ENCODE measurements at regions not wholly inside any gene's neighbourhood (a gene's known extent, or its start where the extent isn't known, plus 50 kb on each side); places are given as distances from the start of the nearest gene placed in this dataset.

DNA sequence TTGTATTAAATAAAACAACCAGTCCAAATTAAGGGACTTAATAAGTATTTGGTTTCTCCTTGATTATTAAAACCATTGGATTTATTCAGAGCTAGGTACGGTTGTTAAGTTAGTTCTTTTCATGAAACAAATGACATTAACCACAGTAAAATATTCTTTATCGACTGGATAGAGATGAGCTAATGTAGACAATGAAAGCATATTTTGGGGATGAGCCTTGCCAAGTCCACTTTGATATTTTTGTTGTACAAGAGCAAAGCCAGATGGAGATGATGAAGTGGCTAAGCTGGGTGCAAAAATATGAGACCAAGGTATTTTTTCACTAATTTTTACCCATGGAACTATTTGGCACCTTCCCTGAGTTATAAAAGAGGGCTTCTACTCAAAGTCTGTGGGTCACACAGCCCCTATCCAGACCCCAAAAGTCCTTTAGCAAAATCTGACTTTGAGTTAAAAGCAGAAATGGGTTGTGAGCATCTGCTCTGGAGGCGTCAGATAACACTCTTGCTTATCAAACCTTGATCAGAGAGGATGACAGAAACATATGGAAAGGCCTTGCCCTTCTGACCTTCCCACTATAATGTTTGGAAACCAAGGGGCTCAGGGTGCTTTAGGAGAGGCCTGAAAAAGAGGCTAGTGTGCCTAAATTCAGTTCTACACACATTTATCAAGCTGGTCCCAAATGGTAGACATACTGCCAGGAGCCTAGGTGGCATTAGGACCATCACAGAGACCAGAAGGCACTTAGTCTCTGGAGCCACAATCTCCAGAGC is 456.8 kb downstream of the MTX2 start:
- DNase-seq (ENCODE audit: low read depth, low spot score) = no peak

DNA sequence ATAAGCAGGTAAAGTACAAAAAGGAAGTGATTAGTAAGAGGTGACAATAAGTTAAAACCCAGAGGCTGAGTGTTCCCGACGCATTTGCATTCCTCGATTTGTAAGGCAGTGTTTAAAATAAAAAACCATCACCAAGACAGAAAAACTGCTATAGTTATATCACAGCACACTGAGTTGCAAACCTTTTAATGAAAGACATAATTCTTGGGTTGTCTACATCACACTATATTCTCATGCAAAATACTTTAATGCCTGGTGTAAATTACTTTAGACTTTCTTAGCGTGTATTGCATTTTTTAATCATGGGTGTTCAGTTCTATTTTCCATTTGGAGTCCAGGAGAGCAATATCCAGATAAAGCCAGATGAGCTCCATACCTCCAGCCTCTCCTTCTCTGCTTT is 458.5 kb downstream of the MTX2 start:
- DNase-seq (ENCODE audit: low read depth, low spot score) = no peak

DNA sequence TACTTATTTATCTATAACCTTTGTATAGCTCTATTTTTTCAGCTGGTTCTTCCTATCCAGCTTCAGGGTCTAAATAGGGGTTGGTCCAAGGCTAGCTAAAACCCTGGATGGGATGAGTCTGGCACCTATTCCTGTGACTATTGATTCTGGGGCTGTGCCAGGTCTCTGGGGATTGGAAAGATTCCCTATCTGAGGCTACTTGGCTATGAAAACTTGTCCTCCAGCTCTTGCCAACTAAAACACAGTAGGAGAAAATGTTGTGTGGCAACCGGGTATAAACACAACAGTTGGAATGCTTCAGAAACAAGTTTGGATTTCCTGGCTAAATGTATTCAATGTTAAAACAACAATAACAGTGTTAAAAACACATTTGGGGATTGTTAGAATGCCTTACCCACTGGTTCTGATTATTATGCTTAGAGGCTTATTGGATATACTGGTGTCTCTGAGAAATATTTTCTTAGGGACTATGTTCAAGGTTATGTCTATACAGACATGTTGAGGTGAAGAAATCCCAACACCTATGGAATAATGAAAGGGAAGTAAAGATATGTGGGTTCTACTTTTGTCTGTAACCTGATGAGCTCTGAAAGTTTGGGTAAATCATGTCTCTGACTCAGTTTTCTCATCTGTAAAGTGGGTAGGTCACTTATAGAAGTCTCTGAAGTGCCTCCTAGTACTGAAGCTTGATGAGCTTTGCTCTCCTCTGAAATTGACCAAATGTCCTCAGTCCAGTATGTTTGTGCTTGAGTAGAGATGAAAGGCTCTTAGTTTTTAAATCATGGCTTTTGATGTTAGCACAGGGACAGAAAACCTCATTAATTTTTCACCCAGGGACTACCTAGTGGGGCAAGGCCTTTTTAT is 460.7 kb downstream of the MTX2 start:
- peak; percentile 38 for DNase-seq (ENCODE audit: low read depth, low spot score)

DNA sequence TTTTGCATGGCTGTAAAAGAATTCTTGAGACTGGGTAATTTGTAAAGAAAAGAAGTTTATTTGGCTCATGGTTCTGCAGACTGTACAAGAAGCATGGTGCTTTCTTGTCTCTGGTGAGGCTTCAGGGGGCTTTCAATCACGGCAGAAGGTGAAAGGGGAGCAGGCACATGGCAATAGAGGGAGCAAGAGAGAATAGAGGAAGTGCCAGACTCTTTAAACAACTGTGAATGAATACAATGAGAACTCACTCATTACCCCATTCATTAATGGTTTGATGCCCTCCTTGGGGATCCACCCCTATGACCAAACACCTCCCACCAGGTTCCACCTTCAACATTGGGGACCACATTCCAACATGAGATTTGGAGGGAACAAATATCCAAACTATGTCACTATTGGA is 463.5 kb downstream of the MTX2 start:
- no peak for DNase-seq (ENCODE audit: low read depth, low spot score)

DNA sequence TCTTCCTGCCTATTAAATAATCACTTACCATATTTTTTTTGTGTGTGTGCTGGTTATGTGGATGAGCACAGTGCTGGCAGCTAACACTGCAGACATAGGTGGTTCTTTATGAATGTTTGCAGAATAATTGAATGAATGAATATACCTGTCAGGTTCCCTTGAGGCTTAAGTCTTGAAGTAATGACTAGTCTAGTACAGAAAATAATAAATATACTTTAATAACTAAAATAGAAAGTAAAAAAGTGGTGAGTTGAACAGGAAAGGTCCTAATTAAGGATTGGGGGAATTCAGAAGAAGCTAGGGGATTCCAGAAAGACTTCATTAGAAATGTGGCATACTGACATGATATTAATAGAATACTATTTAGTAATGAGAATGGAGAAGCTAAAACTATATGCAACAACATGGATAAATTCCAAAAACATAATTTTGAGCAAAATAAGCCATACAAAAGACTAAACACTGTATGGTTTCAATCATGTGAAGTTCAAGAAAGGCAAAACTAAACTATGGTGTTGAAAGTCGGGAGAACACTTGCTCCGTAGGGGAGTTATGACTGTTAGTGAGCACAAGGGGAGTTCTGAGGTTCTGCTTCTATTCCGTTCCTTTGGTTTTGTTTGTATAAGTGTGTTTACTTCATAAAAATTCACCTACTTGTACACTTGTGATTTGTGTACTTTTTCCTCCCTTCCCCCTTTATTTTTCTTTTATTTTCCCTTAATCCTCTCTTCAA is 464.6 kb downstream of the MTX2 start:
- no peak for DNase-seq (ENCODE audit: low read depth, low spot score)

DNA sequence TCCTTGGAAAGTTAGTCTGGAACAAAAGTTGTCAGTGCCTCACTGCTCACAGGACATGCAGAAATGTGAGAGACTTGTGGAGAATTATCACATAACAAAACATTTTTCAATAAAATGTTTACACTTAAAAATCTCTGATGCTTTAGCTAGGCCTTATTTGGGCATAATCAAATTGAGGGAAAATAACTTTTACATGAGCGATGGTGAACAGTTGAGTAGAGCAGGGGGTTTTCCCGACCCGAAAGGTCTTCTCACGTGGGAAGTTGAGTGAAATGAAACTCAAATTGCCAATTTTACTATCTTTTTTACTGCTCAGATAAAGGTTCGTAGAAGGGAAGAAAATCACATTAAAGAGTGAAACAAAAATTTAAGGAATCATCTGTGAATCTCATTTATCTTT is 465.6 kb downstream of the MTX2 start:
- no peak for DNase-seq (ENCODE audit: low read depth, low spot score)

DNA sequence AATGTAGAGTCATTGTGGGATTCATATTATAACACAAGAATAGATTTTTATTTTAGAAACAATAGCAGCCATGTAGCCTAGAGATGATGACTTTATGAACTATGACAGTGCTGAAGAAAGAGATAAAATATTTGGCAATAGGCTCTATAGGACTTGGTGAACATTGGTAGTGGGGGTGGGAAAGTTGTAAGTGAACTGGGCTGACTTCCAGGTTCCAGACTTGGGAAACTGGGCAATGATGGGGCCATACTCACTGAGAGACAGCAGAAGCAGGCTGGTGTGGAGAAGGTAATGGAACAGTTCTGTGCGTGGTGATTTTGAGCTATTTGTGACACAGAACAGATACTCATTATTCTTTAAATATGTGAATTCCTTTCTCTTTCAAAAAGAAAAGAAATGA is 470.3 kb upstream of the HNRNPA3 start:
- no peak for DNase-seq (ENCODE audit: low read depth, low spot score)

DNA sequence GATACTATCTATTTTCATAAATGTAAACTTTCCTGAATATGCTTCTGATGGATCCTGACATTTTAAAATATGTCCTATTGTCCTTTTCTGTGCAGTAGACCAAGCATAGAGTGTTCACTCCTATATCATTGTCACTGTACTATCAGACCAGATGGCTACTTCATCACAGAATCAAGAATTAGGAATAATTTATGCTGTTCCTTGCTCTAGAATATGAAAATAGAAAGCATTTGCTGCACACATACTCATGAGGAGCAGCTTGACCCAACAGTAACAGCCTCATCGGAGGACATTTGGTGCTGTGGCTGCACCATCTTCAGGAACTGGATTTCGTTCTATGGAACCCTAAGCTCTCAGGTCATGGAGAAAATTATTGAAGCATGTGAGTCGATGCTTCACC is 468.9 kb upstream of the HNRNPA3 start:
- no peak for DNase-seq (ENCODE audit: low read depth, low spot score)

DNA sequence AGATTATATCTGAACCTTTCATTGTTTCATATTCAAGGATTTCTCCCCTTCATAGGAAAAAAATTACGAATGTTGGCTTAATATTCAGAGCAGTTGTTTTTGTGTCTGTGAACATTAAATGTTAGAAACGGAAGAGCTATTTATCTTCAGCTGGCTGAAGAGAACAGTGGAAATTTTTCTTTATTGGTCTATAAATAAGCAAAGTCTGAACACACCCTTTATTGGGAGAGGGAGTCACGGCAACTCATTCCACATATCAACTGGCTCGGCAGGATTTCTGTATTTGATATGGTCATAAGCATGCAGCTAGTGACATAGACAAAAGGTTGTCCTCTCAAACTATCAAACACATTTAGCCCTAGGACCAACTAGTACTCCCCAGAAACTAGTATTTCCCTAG is 468.4 kb upstream of the HNRNPA3 start:
- DNase-seq (ENCODE audit: low read depth, low spot score) = no peak

DNA sequence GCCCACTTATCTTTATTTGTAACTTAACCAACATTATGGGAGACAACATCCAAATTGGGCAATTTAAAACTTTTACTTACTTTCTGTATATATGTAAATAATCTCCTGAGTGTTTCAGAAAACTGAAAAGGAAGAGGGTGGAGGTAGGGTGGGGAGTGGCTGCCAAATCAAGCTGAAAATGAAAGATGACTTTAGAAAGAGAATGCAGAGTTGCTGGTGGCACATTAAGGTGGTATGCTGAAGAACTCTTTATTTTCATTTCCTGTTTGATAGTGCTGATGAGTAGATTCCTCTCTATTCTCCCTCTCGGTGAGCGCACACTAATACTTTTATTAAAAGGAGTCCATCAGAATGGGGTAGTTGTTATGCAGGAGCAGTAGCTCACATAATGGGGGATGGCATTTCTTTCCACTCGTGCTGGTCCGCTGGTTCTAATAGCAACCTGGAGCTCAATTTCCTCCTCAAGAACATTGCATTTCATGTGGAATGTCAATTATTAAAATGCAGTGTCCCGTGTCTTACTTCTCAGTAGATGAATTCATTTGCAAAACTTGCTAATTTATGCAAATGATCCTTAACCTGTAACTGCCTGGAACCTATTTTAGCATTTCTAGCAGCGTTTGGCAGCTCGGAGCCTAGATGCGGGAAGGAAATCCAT is 466.9 kb upstream of the HNRNPA3 start:
- DNase-seq (ENCODE audit: low read depth, low spot score) = no peak

DNA sequence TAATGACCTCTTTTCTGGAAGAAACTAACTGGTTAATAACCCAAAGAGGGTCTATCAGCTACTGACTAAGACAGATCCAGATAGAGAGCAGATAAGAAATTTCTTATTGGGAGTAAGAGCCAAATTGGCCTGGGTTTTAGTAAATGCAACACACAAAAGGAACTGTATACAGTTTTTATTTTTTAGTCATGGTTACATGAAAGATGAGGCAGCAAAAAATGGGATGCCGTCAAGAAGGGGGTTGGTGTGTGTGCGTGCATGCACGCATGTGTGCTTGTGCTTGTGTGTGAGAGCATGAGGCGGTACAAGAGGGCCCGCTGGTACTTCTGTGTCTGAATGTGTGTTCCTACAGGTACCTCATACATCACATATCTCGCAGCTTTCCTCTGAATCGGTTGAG is 466.2 kb upstream of the HNRNPA3 start:
- no peak for DNase-seq (ENCODE audit: low read depth, low spot score)

DNA sequence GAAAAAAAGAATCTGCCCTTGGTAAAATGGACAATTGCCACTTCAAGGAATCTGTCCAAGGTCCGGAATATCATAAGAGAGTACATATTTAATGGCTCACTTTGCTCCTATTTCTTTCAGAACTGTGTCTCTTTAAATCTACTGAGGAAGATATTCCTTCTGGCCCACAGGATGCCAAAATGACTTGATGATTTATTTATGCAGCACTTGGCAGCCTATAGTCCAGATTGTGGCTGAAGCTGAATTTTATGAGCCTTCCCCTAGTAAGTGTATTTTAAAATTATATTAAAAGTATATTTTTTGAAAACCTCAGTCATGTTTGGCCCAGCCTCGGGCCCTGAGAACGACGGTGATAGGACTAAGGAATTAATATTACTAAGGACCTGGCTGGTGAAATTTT is 465.1 kb upstream of the HNRNPA3 start:
- no peak for DNase-seq (ENCODE audit: low read depth, low spot score)

DNA sequence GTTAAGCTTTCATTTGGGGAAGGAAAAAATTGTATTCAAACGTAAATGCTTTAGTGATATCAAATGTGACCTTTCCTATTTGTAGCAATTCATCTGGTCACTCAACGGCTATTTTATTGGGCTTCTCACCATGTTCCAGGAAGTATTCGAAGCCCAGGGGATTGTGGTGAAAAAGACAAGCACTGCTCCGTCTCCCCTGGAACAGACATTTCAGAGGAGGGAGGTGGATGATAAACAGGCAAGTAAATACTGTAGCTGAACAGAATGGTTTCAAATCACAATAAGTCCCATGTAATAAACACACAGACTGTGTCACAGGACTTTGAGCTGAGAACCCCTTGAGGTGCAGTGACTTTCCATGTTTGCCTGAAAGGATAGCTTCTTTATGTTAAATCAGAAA is 464.7 kb upstream of the HNRNPA3 start:
- DNase-seq (ENCODE audit: low read depth, low spot score) = no peak

DNA sequence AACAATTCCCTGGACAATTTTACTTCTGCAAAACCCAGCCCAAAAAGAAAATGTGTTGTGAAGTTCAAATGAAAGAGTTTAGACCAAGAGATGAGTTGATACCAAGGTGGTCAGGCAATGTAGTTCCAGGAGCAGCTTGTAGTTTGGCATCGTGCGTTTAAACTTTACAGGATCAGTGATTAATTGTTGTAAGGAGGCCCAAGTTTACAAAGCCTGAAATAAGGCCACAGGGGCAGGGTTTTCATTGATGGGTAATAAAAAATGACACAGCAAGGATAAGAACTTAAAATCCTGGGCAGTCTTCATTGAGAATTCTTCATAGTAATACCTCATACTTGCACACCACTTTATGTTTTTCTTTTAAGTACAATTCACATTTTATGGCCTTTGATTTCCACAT is 463.9 kb upstream of the HNRNPA3 start:
- DNase-seq (ENCODE audit: low read depth, low spot score) = no peak

DNA sequence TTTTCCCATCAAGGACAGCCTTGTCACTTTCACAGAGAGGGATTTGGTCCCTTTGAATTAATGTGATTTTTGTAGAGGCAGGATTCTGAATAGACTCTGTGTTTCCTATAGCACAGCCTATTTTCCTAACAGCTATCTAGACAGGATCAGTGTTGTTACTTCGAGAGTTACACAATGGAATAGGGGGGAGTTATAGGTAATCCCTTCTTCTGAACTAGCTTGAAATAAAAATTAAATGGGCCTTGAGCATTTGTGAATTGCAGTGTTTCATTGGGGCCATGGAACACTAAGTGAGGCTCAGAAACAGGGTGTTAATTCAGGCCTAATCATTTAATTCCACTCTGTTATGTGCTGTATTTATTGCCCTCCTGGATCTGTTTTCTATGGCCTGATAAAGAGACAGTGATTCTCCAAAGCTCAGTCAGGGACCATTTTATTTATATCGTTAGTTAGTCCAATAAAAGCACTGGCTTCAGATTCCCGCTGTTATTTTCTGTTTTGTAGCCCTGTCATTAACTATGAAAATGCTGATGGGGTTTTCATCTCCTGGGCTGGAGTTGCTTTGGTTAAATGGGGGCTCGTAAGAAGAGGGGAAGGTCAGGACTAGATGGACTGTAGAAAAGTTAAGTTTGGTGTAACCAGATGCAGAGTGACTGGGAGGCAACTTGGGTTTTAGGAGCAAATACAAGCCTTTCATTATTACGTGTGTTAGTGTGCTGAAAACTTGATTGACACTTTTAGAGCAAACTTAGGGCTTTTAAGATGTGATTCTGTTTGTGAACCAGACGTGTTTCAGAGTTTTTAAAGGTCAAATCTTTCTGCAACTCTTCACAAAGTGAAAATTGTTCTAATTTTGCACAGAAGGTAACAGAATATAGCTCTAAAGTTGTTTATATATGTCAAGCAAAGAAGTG is 461.0 kb upstream of the HNRNPA3 start:
- DNase-seq (ENCODE audit: low read depth, low spot score) = no peak

DNA sequence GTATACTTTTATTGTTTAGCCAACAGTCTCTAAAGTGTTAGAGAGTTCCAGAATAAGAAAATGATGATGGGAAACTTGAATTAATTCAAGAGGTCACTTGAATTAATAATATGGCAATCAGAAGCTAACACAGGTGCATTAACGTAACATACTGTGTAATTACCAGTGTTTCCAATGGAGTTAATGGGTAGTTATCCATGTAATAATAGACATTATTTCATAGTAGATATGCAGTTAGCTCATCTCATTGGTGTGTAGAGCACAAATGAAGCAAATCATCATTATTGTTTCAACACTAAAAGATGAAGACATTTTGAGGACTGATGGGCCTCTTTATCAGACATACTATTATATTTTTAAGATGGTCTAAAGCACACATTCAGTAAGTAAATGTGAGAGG is 460.3 kb upstream of the HNRNPA3 start:
- DNase-seq (ENCODE audit: low read depth, low spot score) = no peak

DNA sequence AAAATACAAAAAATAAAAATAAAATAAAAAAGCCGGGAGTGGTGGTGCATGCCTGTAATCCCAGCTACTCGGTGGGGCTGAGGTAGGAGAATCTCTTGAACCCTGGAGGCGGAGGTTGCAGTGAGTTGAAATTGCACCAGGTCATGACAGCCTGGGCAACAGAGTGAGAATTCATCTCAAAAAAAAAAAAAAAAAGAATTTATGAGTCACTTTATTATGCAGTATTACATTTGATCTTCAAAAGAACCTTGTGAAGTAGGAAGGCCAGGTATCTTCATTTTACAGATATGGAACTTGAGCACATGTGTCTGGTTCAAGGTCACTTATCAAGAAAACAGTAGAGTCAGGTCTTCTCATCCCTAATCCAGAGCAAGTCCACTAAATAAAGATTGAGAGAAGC is 459.4 kb upstream of the HNRNPA3 start:
- no peak for DNase-seq (ENCODE audit: low read depth, low spot score)

DNA sequence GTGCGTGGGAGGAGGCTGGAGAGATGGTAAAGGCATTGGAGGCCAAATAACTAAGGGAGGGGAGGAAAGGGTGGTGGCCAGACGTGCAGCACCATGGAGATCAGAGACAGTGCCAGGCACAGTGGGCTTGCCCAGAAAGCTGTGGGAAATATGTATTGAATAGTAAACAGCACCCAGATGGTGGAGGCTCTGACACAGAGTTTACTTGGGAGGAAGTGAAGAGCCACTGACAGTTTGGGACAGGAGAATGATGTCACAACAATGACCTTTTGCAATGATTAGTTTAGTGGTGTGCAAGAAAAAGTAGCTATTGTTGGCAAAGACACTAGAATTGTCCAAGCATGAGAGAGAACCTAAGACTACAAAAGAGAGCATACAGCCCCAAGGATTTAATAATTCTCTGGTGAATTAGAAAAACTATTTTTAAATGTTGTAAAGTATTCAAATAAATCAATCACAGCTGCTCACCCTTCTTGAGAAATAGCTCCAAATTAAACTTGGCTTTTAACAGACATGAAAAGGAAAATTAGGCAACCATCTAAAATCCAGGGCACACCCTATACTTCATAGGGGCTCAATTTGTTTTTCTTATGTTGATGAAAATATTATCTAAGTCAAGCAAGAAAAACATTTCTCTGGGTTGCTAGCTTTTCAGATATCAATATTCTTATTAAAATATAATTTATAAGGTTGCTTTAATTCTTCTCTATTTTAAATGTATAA is 458.7 kb upstream of the HNRNPA3 start:
- no peak for DNase-seq (ENCODE audit: low read depth, low spot score)

DNA sequence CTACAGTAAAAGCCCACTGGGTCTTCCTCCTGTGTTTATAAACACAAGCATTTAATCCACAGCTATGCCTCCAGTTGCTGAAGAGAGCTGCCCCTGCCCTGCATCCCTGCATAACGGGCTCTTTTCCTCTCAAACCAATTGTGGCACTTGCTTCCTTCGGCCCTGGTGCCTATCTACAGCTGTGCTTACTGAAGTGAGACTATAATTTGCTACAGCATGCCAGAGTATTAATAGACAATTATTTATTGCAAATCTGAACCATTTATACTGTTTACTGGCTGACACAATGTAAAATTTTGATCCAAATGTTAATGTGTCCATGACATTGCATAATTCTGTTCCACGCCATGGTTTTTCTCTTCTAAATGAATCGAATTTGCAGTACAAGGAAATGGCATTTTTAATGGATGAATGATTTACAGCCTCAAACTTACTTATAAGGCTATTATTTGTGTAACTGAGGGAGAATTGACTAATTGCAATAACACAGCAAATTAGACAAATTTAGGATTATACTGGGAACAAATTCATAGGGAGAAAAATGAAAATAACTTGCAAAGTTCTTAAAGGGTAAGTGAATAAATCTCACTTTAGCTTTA is 457.0 kb upstream of the HNRNPA3 start:
- DNase-seq (ENCODE audit: low read depth, low spot score) = no peak

DNA sequence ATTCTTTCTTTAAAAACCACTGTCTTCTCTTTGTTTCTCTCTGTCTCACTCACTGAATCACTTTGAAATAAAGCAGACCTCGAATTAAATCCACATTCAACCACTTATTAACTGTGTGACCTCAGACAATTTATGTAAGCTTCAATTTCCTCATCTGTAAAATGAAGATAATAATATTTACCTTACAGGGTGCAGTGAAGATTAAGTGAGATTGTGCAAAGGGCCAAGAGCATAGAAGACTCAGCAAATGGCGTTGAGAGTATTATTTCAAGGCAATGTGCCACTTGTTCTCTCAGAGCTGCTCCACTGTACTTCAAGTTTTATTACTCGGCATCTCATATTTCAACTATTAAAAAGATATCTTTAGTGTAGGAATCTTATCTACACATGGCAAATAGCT is 454.2 kb upstream of the HNRNPA3 start:
- no peak for DNase-seq (ENCODE audit: low read depth, low spot score)
